Omental fat pad (tissue), 3 donors: ENCODE measurements at regions not wholly inside any gene's neighbourhood (a gene's known extent, or its start where the extent isn't known, plus 50 kb on each side); places are given as distances from the start of the nearest gene placed in this dataset.

Source experiments
- ATAC-seq: fragments of 150-250 bp; one replicate; pipeline ENCODE4 v1.9.1; 2016; ENCODE audit warnings: mild to moderate bottlenecking, moderate library complexity; ENCODE audit not compliant: low FRiP score
- DNase-seq: peaks from one replicate; pipeline ENCODE4 v3.0.0-alpha.2; 2019; ENCODE audit warnings: low spot score
- CTCF ChIP-seq, 3 donors: fragments of 450-650 bp; IDR thresholded peaks; one replicate each; pipeline ENCODE4 v1.5.1; 2016 to 2017; ENCODE audit warnings: antibody characterized with exemption in 3 of 3, mild to moderate bottlenecking in 3 of 3, moderate library complexity in 2 of 3

- no peak for DNase-seq
- TF ChIP-seq CTCF (IDR thresholded peaks at IDR 0.05) = no peak
- ATAC-seq = no peak
These were observed 55.1 kb upstream of the LAMA2 start for GRCh38 chr6:128827675-128828464.

- no peak for TF ChIP-seq CTCF (IDR thresholded peaks at IDR 0.05)
- no peak for ATAC-seq
- no peak for DNase-seq
These were observed 56.3 kb upstream of the LAMA2 start for GRCh38 chr6:128826606-128827005.

- ATAC-seq (no peak), DNase-seq (no peak)
- TF ChIP-seq CTCF (IDR thresholded peaks at IDR 0.05) = no peak
These were observed 60.7 kb upstream of the LAMA2 start for GRCh38 chr6:128822271-128822670.

GRCh38 chr6:128821116-128821515 lies 61.8 kb upstream of the LAMA2 start:
- DNase-seq (no peak), ATAC-seq (no peak)
- TF ChIP-seq CTCF (IDR thresholded peaks at IDR 0.05) = no peak

- DNase-seq (no peak), ATAC-seq (no peak)
- no peak for TF ChIP-seq CTCF (IDR thresholded peaks at IDR 0.05)
These were observed 74.1 kb upstream of the LAMA2 start for GRCh38 chr6:128808856-128809255.

- DNase-seq = no peak
- no peak for ATAC-seq
- no peak for TF ChIP-seq CTCF (IDR thresholded peaks at IDR 0.05)
These were observed 75.4 kb upstream of the LAMA2 start for GRCh38 chr6:128807577-128807976.

GRCh38 chr6:128806261-128806660 lies 76.7 kb upstream of the LAMA2 start:
- no peak for DNase-seq
- ATAC-seq = no peak

More at GRCh38 chr6:128806261-128806660, 76.7 kb upstream of the LAMA2 start:
- TF ChIP-seq CTCF (IDR thresholded peaks at IDR 0.05) = no peak
